CMK (cell line): ENCODE measurements at regions not wholly inside any gene's neighbourhood (a gene's known extent, or its start where the extent isn't known, plus 50 kb on each side); places are given as distances from the start of the nearest gene placed in this dataset.

Source experiments
- DNase-seq: peaks from one replicate; pipeline ENCODE4 v3.0.0-alpha.2; 2010; ENCODE audit warnings: low read depth

GRCh38 chr4:33334416-33334815 is 2614.2 kb downstream of the PCDH7 start:
- DNase-seq = no peak

- no peak for DNase-seq
Measured at GRCh38 chr4:33339762-33340161, 2619.6 kb downstream of the PCDH7 start.

GRCh38 chr4:33340168-33340567 is 2620.0 kb downstream of the PCDH7 start:
- no peak for DNase-seq

- DNase-seq = no peak
Measured at GRCh38 chr4:33349376-33349775, 2629.2 kb downstream of the PCDH7 start.

- DNase-seq = no peak
Measured at GRCh38 chr4:33357121-33357520, 2637.0 kb downstream of the PCDH7 start.

GRCh38 chr4:33369446-33369845 is 2649.3 kb downstream of the PCDH7 start:
- DNase-seq = no peak

GRCh38 chr4:33381816-33382215 is 2661.6 kb downstream of the PCDH7 start:
- DNase-seq = no peak

GRCh38 chr4:33386764-33387163 is 2666.6 kb downstream of the PCDH7 start:
- no peak for DNase-seq

- DNase-seq = no peak
Measured at GRCh38 chr4:33390976-33391375, 2670.8 kb downstream of the PCDH7 start.

GRCh38 chr4:33395731-33396485 is 2675.7 kb downstream of the PCDH7 start:
- DNase-seq = no peak

- no peak for DNase-seq
Measured at GRCh38 chr4:33400504-33400903, 2680.3 kb downstream of the PCDH7 start.

GRCh38 chr4:33407496-33407895 is 2687.3 kb downstream of the PCDH7 start:
- DNase-seq = no peak

- no peak for DNase-seq
Measured at GRCh38 chr4:33411182-33411581, 2691.0 kb downstream of the PCDH7 start.

GRCh38 chr4:33421887-33422286 is 2701.7 kb downstream of the PCDH7 start:
- no peak for DNase-seq

- DNase-seq = no peak
Measured at GRCh38 chr4:33422656-33423055, 2702.5 kb downstream of the PCDH7 start.

- no peak for DNase-seq
Measured at GRCh38 chr4:33425936-33426335, 2705.8 kb downstream of the PCDH7 start.

GRCh38 chr4:33427676-33428075 is 2707.5 kb downstream of the PCDH7 start:
- DNase-seq = no peak

- no peak for DNase-seq
Measured at GRCh38 chr4:33429971-33430370, 2709.8 kb downstream of the PCDH7 start.

GRCh38 chr4:33437406-33437805 is 2717.2 kb downstream of the PCDH7 start:
- DNase-seq = no peak

- no peak for DNase-seq
Measured at GRCh38 chr4:33446953-33447352, 2726.8 kb downstream of the PCDH7 start.

GRCh38 chr4:33448948-33449347 is 2728.8 kb downstream of the PCDH7 start:
- no peak for DNase-seq

GRCh38 chr4:33453436-33453835 is 2733.3 kb downstream of the PCDH7 start:
- DNase-seq = no peak

- no peak for DNase-seq
Measured at GRCh38 chr4:33453916-33454315, 2733.7 kb downstream of the PCDH7 start.

- DNase-seq = no peak
Measured at GRCh38 chr4:33465565-33465964, 2745.4 kb downstream of the PCDH7 start.
